H9 (cell line): ENCODE measurements at regions not wholly inside any gene's neighbourhood (a gene's known extent, or its start where the extent isn't known, plus 50 kb on each side); places are given as distances from the start of the nearest gene placed in this dataset.

Experiments
- DNase-seq: peaks from one replicate; pipeline ENCODE4 v3.0.0-alpha.2; 2017
- H2AFZ ChIP-seq: one replicate; pipeline ENCODE4 v1.6.1; 2013; ENCODE audit warnings: mild to moderate bottlenecking, low read length, control low read depth, moderate library complexity
- H2AK5ac ChIP-seq: 2 replicates; pipeline ENCODE4 v1.6.1; 2013; ENCODE audit warnings: low read length, control low read depth, mixed read lengths; ENCODE audit not compliant: insufficient read length
- H2BK120ac ChIP-seq: one replicate; pipeline ENCODE4 v1.6.1; 2013; ENCODE audit warnings: low read depth, mild to moderate bottlenecking, low read length, control low read depth, inconsistent platforms; ENCODE audit not compliant: poor library complexity, severe bottlenecking
- H2BK12ac ChIP-seq: 2 replicates; pipeline ENCODE4 v1.6.1; 2013; ENCODE audit warnings: low read length, control low read depth, mixed read lengths, low read depth; ENCODE audit not compliant: insufficient read length
- H2BK15ac ChIP-seq: 2 replicates; pipeline ENCODE4 v1.6.1; 2013; ENCODE audit warnings: low read depth, low read length, control low read depth
- H2BK20ac ChIP-seq: one replicate; pipeline ENCODE4 v1.6.1; 2013; ENCODE audit warnings: low read depth, mild to moderate bottlenecking, low read length, control low read depth, inconsistent platforms; ENCODE audit not compliant: poor library complexity, severe bottlenecking
- H2BK5ac ChIP-seq: 2 replicates; pipeline ENCODE4 v1.6.1; 2013; ENCODE audit warnings: low read length, control low read depth, mixed read lengths; ENCODE audit not compliant: insufficient read length
- H3K14ac ChIP-seq: 2 replicates; pipeline ENCODE4 v1.6.1; 2013; ENCODE audit warnings: low read length, control low read depth; ENCODE audit not compliant: insufficient read depth
- H3K18ac ChIP-seq: 2 replicates; pipeline ENCODE4 v1.6.1; 2013; ENCODE audit warnings: low read depth, mild to moderate bottlenecking, mixed read lengths, low read length, control low read depth; ENCODE audit not compliant: insufficient read length
- H3K23ac ChIP-seq: 2 replicates; pipeline ENCODE4 v1.6.1; 2013; ENCODE audit warnings: low read length, control low read depth, mixed read lengths, low read depth; ENCODE audit not compliant: insufficient read length
- H3K23me2 ChIP-seq: 2 replicates; pipeline ENCODE4 v1.6.1; 2013; ENCODE audit warnings: low read depth, mild to moderate bottlenecking, mixed read lengths, low read length, control low read depth; ENCODE audit not compliant: insufficient read length, poor library complexity, severe bottlenecking
- H3K27ac ChIP-seq: 2 replicates; pipeline ENCODE4 v1.5.1; 2013; ENCODE audit warnings: low read length, control low read depth, mixed read lengths, low read depth; ENCODE audit not compliant: insufficient read length
- H3K27me3 ChIP-seq: 2 replicates; pipeline ENCODE4 v1.6.1; 2013; ENCODE audit warnings: low read length, control low read depth, inconsistent platforms; ENCODE audit not compliant: insufficient read depth
- H3K4ac ChIP-seq: 2 replicates; pipeline ENCODE4 v1.6.1; 2013; ENCODE audit warnings: low read depth, mild to moderate bottlenecking, control low read depth, inconsistent platforms, low read length, moderate library complexity
- H3K4me1 ChIP-seq: 2 replicates; pipeline ENCODE4 v1.6.1; 2013; ENCODE audit warnings: low read length, control low read depth, inconsistent platforms; ENCODE audit not compliant: insufficient read depth
- H3K4me2 ChIP-seq: 2 replicates; pipeline ENCODE4 v1.6.1; 2013; ENCODE audit warnings: low read length, control low read depth, mixed read lengths; ENCODE audit not compliant: insufficient read length, insufficient read depth
- H3K56ac ChIP-seq: 2 replicates; pipeline ENCODE4 v1.6.1; 2013; ENCODE audit warnings: low read depth, mild to moderate bottlenecking, mixed read lengths, low read length, control low read depth; ENCODE audit not compliant: insufficient read length
- H3K79me1 ChIP-seq: 2 replicates; pipeline ENCODE4 v1.6.1; 2013; ENCODE audit warnings: low read depth, mild to moderate bottlenecking, moderate library complexity, low read length, control low read depth, inconsistent platforms; ENCODE audit not compliant: insufficient read depth, poor library complexity, severe bottlenecking
- H3K79me2 ChIP-seq: 2 replicates; pipeline ENCODE4 v1.6.1; 2013; ENCODE audit warnings: low read length, control low read depth, inconsistent platforms; ENCODE audit not compliant: insufficient read depth
- H3K9ac ChIP-seq: 2 replicates; pipeline ENCODE4 v1.6.1; 2013; ENCODE audit warnings: low read length, control low read depth, mixed read lengths; ENCODE audit not compliant: insufficient read length; ENCODE audit errors: extremely low read depth
- H3K9me3 ChIP-seq: one replicate; pipeline ENCODE4 v1.6.1; 2013; ENCODE audit warnings: low read depth, low read length, inconsistent platforms; ENCODE audit not compliant: control insufficient read depth
- H3T11ph ChIP-seq: one replicate; pipeline ENCODE4 v1.6.1; 2013; ENCODE audit warnings: mild to moderate bottlenecking, low read length, control low read depth, inconsistent platforms
- H4K20me1 ChIP-seq: one replicate; pipeline ENCODE4 v1.6.1; 2013; ENCODE audit not compliant: control insufficient read depth, insufficient read length, insufficient read depth
- H4K5ac ChIP-seq: 2 replicates; pipeline ENCODE4 v1.6.1; 2013; ENCODE audit warnings: low read depth, mild to moderate bottlenecking, mixed read lengths, low read length, control low read depth; ENCODE audit not compliant: insufficient read length
- H4K8ac ChIP-seq: replicated peaks from 2 replicates; pipeline ENCODE4 v1.6.1; 2013; ENCODE audit warnings: low read length, control low read depth, mixed read lengths, low read depth; ENCODE audit not compliant: insufficient read length
- H4K91ac ChIP-seq: 2 replicates; pipeline ENCODE4 v1.6.1; 2013; ENCODE audit warnings: low read depth, mild to moderate bottlenecking, moderate library complexity, mixed read lengths, low read length, control low read depth; ENCODE audit not compliant: insufficient read length
- H3K27ac Mint-ChIP-seq, 3 experiments: 2 replicates in 2 of 3; 3 replicates in 1 of 3; pipeline ENCODE4 v1.8.0; 2020 to 2021; ENCODE audit warnings: mixed read lengths in 3 of 3, mild to moderate bottlenecking in 1 of 3, moderate library complexity in 1 of 3
- H3K27me3 Mint-ChIP-seq: 2 replicates; pipeline ENCODE4 v1.8.0; 2021; ENCODE audit warnings: low read depth, mild to moderate bottlenecking, moderate library complexity, mixed read lengths
- H3K36me3 Mint-ChIP-seq, 3 experiments: 2 replicates in 2 of 3; 3 replicates in 1 of 3; pipeline ENCODE4 v1.8.0; 2020 to 2021; ENCODE audit warnings: low read depth in 3 of 3, mixed read lengths in 3 of 3; ENCODE audit not compliant: insufficient read depth in 1 of 3
- H3K4me1 Mint-ChIP-seq, 2 experiments: 2 replicates each; pipeline ENCODE4 v1.8.0; 2020; ENCODE audit warnings: mixed read lengths in 2 of 2
- H3K4me3 Mint-ChIP-seq, 2 experiments: 2 replicates in 1 of 2; 3 replicates in 1 of 2; pipeline ENCODE4 v1.8.0; 2020 to 2021; ENCODE audit warnings: mild to moderate bottlenecking in 2 of 2, mixed read lengths in 2 of 2, moderate library complexity in 1 of 2
- H3K9me3 Mint-ChIP-seq, 2 experiments: 2 replicates in 1 of 2; 3 replicates in 1 of 2; pipeline ENCODE4 v1.8.0; 2020; ENCODE audit warnings: mild to moderate bottlenecking in 2 of 2, mixed read lengths in 2 of 2, moderate library complexity in 1 of 2
- WGBS: extraction: QIAGEN DNeasy Blood & Tissue Kit; methylation state at CpG from one replicate; pipeline ENCODE4 v1.1.7; 2013; ENCODE audit warnings: missing lambda C conversion rate, low lambda C conversion rate, mixed read lengths; ENCODE audit not compliant: insufficient read length; ENCODE audit errors: extremely low coverage; 5-methylcytosine and 5-hydroxymethylcytosine counted together
- TF ChIP-seq, protein P1 (sequence below): fragments of 200-600 bp; sonication (generic); conservative IDR thresholded peaks from 3 replicates; pipeline ENCODE4 v1.8.0; 2021; ENCODE audit warnings: antibody characterized with exemption, mild to moderate bottlenecking

DNA sequence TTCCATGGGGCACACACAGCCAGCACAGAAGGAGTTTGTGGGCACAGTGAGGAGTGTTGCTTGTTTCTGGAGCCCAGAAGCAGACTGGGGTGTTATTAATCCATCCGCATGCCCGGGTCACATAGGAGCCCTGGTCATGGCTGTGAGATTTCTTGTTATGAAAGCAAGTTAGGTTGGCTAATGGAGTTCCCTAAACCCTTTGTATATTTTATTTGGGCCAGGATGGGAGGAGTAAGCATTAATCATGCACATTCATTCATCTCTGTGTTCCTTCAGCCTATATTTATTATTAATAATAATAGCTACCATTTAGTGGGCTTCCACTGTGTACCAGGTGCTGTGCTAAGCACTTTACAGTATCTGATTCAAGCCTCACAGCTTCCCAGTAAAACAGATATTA is 200.6 kb upstream of the CDH5 start:
- peaks cover 4 to 8% of the 10 kb centered on the region in 2 experiments; a peak in 2 of 4 replicates for H3K4me1 Mint-ChIP-seq

More for the DNA sequence above, 200.6 kb upstream of the CDH5 start:
- Histone ChIP-seq H3K27me3 (no peaks in the 10 kb centered on the region), H3K27ac (no peak overlapping the region), H2BK120ac (no peak overlapping the region), H4K91ac (no peak overlapping the region), H4K5ac (no peak overlapping the region), H3K4me2 (no peak overlapping the region), H4K8ac (no peak overlapping the region), H3K23ac (no peak overlapping the region), H2AK5ac (no peak overlapping the region), H3K18ac (no peak overlapping the region), H2BK5ac (no peak overlapping the region), H3K4ac (no peak overlapping the region), H2BK12ac (no peak overlapping the region), H3K4me1 (no peaks in the 10 kb centered on the region), H2BK15ac (no peak overlapping the region), H3K9ac (no peak overlapping the region), H2AFZ (no peak overlapping the region), H3K23me2 (no peaks in the 10 kb centered on the region), H3K79me1 (no peaks in the 10 kb centered on the region), H3K9me3 (no peaks in the 10 kb centered on the region), H3T11ph (no peak overlapping the region), H2BK20ac (no peak overlapping the region), H4K20me1 (no peaks in the 10 kb centered on the region), H3K79me2 (no peaks in the 10 kb centered on the region), H3K56ac (no peak overlapping the region), H3K14ac (no peak overlapping the region)
- DNase-seq, result no peak
- WGBS, result no CpG with 5 or more reads among the region's 2 CpGs
- TF ChIP-seq, protein P1, sequence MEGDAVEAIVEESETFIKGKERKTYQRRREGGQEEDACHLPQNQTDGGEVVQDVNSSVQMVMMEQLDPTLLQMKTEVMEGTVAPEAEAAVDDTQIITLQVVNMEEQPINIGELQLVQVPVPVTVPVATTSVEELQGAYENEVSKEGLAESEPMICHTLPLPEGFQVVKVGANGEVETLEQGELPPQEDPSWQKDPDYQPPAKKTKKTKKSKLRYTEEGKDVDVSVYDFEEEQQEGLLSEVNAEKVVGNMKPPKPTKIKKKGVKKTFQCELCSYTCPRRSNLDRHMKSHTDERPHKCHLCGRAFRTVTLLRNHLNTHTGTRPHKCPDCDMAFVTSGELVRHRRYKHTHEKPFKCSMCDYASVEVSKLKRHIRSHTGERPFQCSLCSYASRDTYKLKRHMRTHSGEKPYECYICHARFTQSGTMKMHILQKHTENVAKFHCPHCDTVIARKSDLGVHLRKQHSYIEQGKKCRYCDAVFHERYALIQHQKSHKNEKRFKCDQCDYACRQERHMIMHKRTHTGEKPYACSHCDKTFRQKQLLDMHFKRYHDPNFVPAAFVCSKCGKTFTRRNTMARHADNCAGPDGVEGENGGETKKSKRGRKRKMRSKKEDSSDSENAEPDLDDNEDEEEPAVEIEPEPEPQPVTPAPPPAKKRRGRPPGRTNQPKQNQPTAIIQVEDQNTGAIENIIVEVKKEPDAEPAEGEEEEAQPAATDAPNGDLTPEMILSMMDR, result no peak
- Mint-ChIP-seq H3K27me3 (peaks cover 15% of the 10 kb centered on the region), H3K27ac (no peak overlapping the region), H3K9me3 (peaks cover 3 to 5% of the 10 kb centered on the region in 2 experiments; a peak in 3 of 5 replicates), H3K4me3 (no peak overlapping the region), H3K36me3 (no peaks in the 10 kb centered on the region; a peak in 1 of 7 replicates)
